Head of caudate nucleus (tissue), 42 donors: ENCODE measurements at regions not wholly inside any gene's neighbourhood (a gene's known extent, or its start where the extent isn't known, plus 50 kb on each side); places are given as distances from the start of the nearest gene placed in this dataset.

Experiments used
- DNase-seq, 42 donors: peaks; one replicate each; pipeline versions ENCODE4 v3.0.0 to v3.0.0-alpha.2; 2020 to 2021; ENCODE audit warnings: mixed read lengths in 7 of 42
- intact Hi-C: fragments of 100-400 bp; cut with DNase I; formaldehyde crosslinking; loops from one replicate; pipeline ENCODE4 v1.15.0; 2022

- no peak for DNase-seq
- intact Hi-C loops = no loop called here
Observed at GRCh38 chr10:113345826-113346624, 206.8 kb upstream of the HABP2 start.

GRCh38 chr10:113347508-113347907, 205.3 kb upstream of the HABP2 start:
- intact Hi-C loops = no loop called here
- peak in 6 of 42 donors; percentile 8 to 46 (median 15) for DNase-seq

- intact Hi-C loops = no loop called here
- DNase-seq = no peak
Observed at GRCh38 chr10:113348694-113349093, 204.2 kb upstream of the HABP2 start.

- DNase-seq = no peak
Observed at GRCh38 chr10:113350311-113351040, 202.4 kb upstream of the HABP2 start.

GRCh38 chr10:113354711-113355110, 198.1 kb upstream of the HABP2 start:
- no peak for DNase-seq
- intact Hi-C loops = loop anchor here (5.0 kb wide), 1 partner anchor 642 kb away; no protein-coding TSS in a partner anchor

More at GRCh38 chr10:113350311-113351040, 202.4 kb upstream of the HABP2 start:
- intact Hi-C loops = no loop called here

- intact Hi-C loops = loop anchor here (5.0 kb wide), 1 partner anchor 645 kb away; no protein-coding TSS in a partner anchor
- DNase-seq = no peak
Observed at GRCh38 chr10:113356794-113357680, 195.8 kb upstream of the HABP2 start.

GRCh38 chr10:113357681-113358300, 195.1 kb upstream of the HABP2 start:
- intact Hi-C loops = loop anchor here (5.0 kb wide), 1 partner anchor 645 kb away; no protein-coding TSS in a partner anchor
- no peak for DNase-seq

GRCh38 chr10:113359655-113360054, 193.2 kb upstream of the HABP2 start:
- intact Hi-C loops = loop anchor here (5.0 kb wide), 1 partner anchor 647 kb away; no protein-coding TSS in a partner anchor
- no peak for DNase-seq

- DNase-seq = no peak
- intact Hi-C loops = no loop called here
Observed at GRCh38 chr10:113360870-113361269, 192.0 kb upstream of the HABP2 start.

GRCh38 chr10:113362645-113363091, 190.2 kb upstream of the HABP2 start:
- intact Hi-C loops = no loop called here
- no peak for DNase-seq

- intact Hi-C loops = no loop called here
- no peak for DNase-seq
Observed at GRCh38 chr10:113364227-113364626, 188.6 kb upstream of the HABP2 start.

GRCh38 chr10:113368666-113369364, 184.0 kb upstream of the HABP2 start:
- intact Hi-C loops = no loop called here

GRCh38 chr10:113369365-113369694, 183.5 kb upstream of the HABP2 start:
- intact Hi-C loops = no loop called here
- DNase-seq = no peak

More at GRCh38 chr10:113368666-113369364, 184.0 kb upstream of the HABP2 start:
- no peak for DNase-seq

- intact Hi-C loops = no loop called here
- no peak for DNase-seq
Observed at GRCh38 chr10:113376428-113376827, 176.4 kb upstream of the HABP2 start.

GRCh38 chr10:113379091-113379490, 173.8 kb upstream of the HABP2 start:
- intact Hi-C loops = no loop called here
- no peak for DNase-seq

GRCh38 chr10:113381416-113381815, 171.4 kb upstream of the HABP2 start:
- no peak for DNase-seq
- intact Hi-C loops = loop anchor here (10.0 kb wide), 1 partner anchor 907 kb away; no protein-coding TSS in a partner anchor

GRCh38 chr10:113381981-113382509, 170.8 kb upstream of the HABP2 start:
- DNase-seq = no peak
- intact Hi-C loops = loop anchor here (10.0 kb wide), 1 partner anchor 907 kb away; no protein-coding TSS in a partner anchor

- DNase-seq = no peak
- intact Hi-C loops = loop anchor here (10.0 kb wide), 1 partner anchor 908 kb away; no protein-coding TSS in a partner anchor
Observed at GRCh38 chr10:113382691-113383090, 170.2 kb upstream of the HABP2 start.
